NCI-H526 treated with DMSO at 0.1 percent for 48 hours (cell line): ENCODE measurements at regions not wholly inside any gene's neighbourhood (a gene's known extent, or its start where the extent isn't known, plus 50 kb on each side); places are given as distances from the start of the nearest gene placed in this dataset.

Experiments used
- DNase-seq: peaks from one replicate; lab custom pipeline; 2025; lab: John Stamatoyannopoulos, UW

- no peak for DNase-seq
Measured at GRCh38 chr1:189866606-189867005, 611.1 kb downstream of the BRINP3 start.

GRCh38 chr1:189868021-189868420 is 609.6 kb downstream of the BRINP3 start:
- no peak for DNase-seq

- DNase-seq: no peak
Measured at GRCh38 chr1:189874715-189875435, 602.8 kb downstream of the BRINP3 start.

DNA sequence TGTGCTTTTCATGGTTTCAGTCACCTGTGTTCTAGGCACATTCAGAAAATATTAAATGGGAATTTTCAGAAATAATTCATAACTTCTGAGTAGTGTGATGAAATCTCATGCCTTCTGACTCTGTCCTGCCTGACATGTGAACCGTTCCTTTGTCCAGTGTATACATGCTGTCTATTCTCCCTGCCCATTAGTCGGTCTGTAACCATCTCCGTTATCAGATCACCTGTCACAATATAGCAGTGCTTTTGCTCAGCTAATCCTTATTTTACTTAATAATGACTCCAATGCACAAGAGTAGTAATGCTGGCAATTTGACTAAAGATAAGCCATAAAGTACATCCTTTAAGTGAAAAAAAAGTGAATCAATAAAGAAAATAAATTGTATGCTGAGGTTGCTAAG is 597.5 kb downstream of the BRINP3 start:
- DNase-seq: no peak

GRCh38 chr1:189899686-189900425 is 577.8 kb downstream of the BRINP3 start:
- peak; percentile 83 for DNase-seq

GRCh38 chr1:189904509-189904908 is 573.2 kb downstream of the BRINP3 start:
- no peak for DNase-seq

DNA sequence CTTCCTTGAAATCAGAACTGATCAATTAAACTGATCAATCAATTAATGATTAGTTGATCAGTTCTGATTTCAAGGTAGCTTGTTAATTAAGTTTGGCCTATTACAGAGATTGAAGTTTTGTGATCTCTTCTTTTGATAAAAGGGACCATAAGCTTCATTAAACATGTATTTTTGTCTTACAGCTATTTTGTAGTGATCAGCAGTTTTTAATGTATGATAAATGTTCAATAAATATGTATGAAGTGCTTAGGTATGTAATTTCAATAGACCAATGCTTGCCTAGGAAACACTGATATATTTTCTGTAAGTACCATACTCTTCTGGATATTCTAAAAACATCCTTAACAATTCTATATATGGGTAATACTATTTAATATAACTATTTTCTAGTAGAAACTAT is 569.6 kb downstream of the BRINP3 start:
- DNase-seq: no peak

- no peak for DNase-seq
Measured at GRCh38 chr1:189921613-189922012, 556.1 kb downstream of the BRINP3 start.

DNA sequence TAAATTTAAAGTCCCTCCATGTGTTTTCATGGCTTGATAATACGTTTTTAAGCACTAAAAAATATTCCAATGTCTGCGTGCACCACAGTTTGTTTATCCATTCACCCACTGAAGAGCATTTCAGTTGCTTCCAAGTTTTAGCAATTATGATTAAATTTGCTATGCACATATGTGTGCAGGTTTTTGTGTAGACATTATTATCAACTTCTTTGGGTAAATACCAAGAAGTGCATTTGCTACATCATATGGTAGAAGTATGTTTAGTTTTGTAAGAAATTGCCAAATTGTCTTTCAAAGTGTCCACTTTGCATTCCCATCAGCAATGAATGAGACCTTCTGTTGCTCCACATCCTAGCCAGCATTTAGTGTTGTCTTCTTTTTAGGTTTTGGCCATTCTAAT is 550.0 kb downstream of the BRINP3 start:
- DNase-seq: no peak

- peak; percentile 37 for DNase-seq
Measured at GRCh38 chr1:189929501-189930099, 548.1 kb downstream of the BRINP3 start.

GRCh38 chr1:189936861-189937260 is 540.8 kb downstream of the BRINP3 start:
- DNase-seq: no peak

DNA sequence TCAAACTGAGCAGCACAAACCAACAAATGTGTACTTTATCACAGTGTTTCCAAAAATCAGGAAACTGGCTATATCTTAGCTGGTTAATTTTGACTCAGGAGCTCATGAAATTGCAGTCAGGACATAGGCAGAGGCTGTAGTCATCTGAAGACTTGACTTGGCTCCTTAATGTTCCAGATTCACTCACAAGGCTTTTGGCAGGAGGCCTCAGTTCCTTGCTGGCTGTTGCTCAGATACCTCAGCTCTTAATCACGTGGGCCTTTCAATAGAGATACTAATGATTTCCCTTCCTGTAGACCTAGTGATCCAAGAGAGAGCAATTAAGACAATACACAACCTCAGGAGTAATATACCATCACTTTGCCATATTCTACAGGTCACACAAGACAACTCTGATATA is 537.7 kb downstream of the BRINP3 start:
- DNase-seq: no peak

GRCh38 chr1:189941922-189942321 is 535.7 kb downstream of the BRINP3 start:
- DNase-seq: no peak

DNA sequence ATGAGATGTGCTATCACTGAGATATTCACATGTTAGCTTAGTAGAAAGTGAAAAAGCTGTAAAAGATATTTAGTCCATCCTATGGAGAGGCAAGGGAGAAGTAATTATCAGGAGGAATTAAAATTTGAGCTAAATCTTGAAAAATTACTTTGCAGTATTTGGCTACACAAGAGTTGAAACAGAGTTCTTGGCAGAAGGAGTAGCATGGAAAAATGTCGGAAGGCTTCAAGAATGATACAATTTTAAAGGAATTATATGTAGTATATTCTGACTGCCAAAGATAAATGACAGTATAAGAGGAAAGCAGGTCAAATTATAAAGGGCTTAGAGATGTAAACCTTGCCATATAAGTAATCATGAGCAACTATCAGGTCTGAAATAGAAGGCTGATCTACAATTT is 518.9 kb downstream of the BRINP3 start:
- DNase-seq: no peak

- DNase-seq: no peak
Measured at GRCh38 chr1:189960769-189961168, 516.9 kb downstream of the BRINP3 start.

- DNase-seq: no peak
Measured at GRCh38 chr1:189962181-189962580, 515.5 kb downstream of the BRINP3 start.

DNA sequence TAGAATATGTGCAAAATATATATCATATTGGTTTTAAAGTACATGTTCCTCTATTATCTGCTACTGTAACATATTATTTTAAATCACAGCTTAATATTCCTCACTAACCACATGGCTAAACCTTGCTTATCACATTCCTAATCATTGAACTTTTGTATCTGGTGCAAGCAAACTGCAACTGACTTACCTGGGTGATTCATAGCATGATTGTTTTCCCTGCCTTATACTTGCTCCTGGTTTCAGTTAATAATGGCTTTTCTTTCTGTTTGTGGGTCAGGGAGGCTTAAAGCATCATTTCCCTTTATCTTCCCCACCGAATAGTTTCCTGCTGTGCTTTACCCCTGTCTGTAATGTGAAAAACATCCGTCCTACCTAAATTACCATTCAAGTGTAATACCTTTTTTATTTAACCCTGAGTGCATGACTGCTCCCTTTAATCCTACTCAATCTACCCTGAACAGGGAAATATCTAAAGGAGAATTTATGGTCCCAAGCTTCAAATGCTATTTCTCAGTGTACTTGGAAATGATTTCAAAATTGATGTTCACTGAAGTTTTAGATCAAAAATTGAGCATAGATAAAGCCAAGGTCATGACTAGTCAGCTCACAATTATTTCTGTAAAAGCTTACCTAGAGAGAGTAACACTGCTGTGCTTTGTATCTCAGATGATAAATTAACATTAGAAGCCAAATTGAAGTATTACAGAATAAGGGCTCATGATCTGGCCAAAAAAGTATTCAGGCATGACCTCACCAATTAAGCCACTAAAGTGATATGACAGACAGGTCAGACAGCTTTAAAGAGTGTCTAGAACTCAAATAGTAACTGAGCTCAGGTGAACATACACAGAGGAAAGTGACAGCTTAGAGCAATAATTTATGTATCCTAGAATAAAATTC is 507.1 kb downstream of the BRINP3 start:
- no peak for DNase-seq

GRCh38 chr1:189971656-189972055 is 506.0 kb downstream of the BRINP3 start:
- DNase-seq: no peak

- no peak for DNase-seq
Measured at GRCh38 chr1:189977184-189977583, 500.5 kb downstream of the BRINP3 start.

GRCh38 chr1:189983166-189983890 is 494.3 kb downstream of the BRINP3 start:
- DNase-seq: peak; percentile 80

DNA sequence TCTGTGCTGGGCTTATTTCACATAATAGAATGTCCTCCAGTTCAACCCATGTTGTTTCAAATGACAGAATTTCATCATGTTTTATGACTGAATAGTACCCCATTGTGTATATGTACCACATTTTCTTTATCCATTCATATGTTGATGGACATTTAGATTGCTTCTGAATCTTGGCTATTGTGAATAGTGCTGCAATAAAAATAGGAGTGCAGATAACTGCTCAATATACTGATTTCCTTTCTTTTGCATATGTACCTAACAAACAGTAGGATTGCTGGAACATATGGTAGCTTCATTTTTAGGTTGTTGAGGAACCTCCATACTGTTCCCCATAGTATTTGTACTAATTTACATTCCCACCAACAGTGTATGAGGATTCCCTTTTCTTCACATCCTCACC is 491.1 kb downstream of the BRINP3 start:
- peak; percentile 97 for DNase-seq

DNA sequence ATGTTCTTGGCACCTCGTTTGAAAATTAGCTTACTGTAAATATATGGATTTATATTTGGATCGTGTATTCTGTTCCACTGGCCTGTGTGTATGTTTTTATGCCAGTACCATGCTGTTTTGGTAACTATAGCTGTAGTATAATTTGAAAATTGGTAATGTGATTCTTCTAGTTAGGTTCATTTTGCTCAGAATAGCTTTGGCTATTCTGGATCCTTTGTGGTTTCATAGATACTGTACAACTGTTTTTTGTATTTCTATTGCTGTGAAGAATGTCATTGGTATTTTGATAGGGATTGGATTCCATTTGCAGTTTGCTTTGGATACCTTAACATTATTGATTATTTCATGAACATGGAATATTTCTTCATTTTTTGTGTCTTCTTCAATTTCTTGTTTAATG is 490.2 kb downstream of the BRINP3 start:
- no peak for DNase-seq
